Hepatocyte (in vitro differentiated cells): ENCODE measurements at regions not wholly inside any gene's neighbourhood (a gene's known extent, or its start where the extent isn't known, plus 50 kb on each side); places are given as distances from the start of the nearest gene placed in this dataset.

Experiments
- CTCF ChIP-seq: fragments of 200-600 bp; sonication (generic); IDR thresholded peaks from 2 replicates; pipeline ENCODE4 v1.5.1; 2016; ENCODE audit warnings: antibody characterized with exemption, mild to moderate bottlenecking; ENCODE audit not compliant: poor library complexity
- EZH2phosphoT487 ChIP-seq: fragments of 200-600 bp; sonication (generic); IDR thresholded peaks from one replicate; pipeline ENCODE4 v1.6.1; 2018; ENCODE audit warnings: antibody characterized with exemption, mild to moderate bottlenecking, low read depth, moderate library complexity; ENCODE audit not compliant: unreplicated experiment, severe bottlenecking

- TF ChIP-seq CTCF, result no peak
- no peak for TF ChIP-seq EZH2phosphoT487
Measured at GRCh38 chr3:161694682-161695564, 198.3 kb downstream of the OTOL1 start.
